NOMO-1 (cell line): ENCODE measurements at regions not wholly inside any gene's neighbourhood (a gene's known extent, or its start where the extent isn't known, plus 50 kb on each side); places are given as distances from the start of the nearest gene placed in this dataset.

ENCODE experiments used
- DNase-seq, 2 experiments: peaks; one replicate each; lab custom pipeline; 2025; ENCODE audit not compliant: unreplicated experiment in 2 of 2; lab: John Stamatoyannopoulos, UW

- peak in 1 of 2 experiments; percentile 4 for DNase-seq
These were observed 378.2 kb upstream of the AZI2 start for GRCh38 chr3:28726840-28727239.

GRCh38 chr3:28727307-28727706 lies 378.7 kb upstream of the AZI2 start:
- no peak for DNase-seq

- no peak for DNase-seq
These were observed 389.8 kb upstream of the AZI2 start for GRCh38 chr3:28738425-28738824.

GRCh38 chr3:28739647-28740046 lies 391.0 kb upstream of the AZI2 start:
- no peak for DNase-seq

DNA sequence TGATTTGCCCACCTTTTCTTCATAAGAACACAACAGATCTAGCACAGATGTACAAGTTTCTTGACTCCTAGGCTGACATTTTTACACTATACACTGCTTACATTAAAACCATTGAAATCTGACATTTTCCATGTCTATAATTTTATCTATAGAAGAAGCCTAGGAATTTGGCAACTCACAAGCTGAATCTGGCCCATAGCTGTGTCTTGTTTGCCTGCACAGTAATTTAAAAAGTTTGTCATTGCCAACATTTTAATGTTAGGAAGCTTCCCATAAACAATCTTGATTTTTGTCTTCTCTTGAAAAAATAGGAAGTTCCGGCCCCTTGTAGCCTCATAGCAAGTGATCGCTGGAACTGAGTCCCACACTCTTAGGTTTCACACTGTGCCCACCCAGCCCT lies 394.6 kb upstream of the AZI2 start:
- no peak for DNase-seq

GRCh38 chr3:28743831-28744230 lies 395.2 kb upstream of the AZI2 start:
- DNase-seq: no peak

- DNase-seq: no peak
These were observed 396.8 kb upstream of the AZI2 start for GRCh38 chr3:28745436-28745835.

GRCh38 chr3:28745916-28746617 lies 397.4 kb upstream of the AZI2 start:
- no peak for DNase-seq

DNA sequence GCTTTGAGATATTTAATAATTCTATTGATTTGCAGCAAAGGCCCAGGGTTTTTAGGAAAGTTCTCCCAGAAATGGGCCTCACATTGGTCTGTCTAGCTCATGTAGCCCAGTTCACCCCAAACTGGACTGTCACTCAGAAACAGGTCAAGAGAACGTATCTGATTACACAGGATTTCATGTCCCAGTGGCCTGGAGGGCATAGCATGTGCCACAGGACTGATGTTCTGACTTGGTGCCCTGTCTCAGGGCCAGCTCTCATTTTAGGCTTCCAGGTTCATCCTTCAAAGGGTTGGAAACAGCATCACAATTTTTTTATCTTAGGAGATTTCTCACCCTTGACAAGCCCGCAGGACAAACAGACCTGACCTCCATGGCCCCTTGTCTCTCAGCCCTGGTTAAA lies 398.4 kb upstream of the AZI2 start:
- DNase-seq: no peak

DNA sequence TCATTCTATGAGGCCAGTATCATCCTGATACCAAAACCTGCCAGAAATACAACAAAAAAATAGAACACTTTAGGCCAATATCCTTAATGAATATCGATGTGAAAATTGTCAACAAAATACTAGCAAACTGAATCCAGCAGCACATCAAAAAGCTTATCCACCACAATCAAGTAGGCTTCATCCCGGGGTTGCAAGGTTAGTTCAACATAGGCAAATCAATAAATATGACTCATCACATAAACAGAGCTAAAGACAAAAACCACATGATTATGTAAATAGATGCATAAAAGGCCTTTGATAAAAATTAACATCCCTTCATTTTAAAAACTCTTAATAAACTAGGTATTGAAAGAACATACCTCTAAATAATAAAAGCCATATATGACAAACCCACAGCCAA lies 403.2 kb upstream of the AZI2 start:
- no peak for DNase-seq

DNA sequence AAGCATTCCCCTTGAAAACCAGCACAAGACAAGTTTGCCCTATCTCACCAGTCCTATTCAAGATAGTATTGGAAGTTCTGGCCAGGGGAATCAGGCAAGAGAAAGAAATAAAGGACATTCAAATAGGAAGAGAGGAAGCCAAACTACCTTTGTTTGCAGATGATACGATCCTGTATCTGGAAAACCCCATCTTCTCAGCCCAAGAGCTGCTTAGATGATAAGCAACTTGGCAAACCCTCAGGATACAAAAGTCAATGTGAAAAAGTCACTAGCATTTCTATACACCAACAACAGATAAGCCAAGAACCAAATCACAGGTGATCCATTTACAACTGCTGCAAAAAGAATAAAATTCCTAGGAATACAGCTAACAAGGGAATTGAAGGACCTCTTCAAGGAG lies 403.7 kb upstream of the AZI2 start:
- DNase-seq: no peak

- no peak for DNase-seq
These were observed 407.4 kb upstream of the AZI2 start for GRCh38 chr3:28756056-28756455.

- no peak for DNase-seq
These were observed 409.5 kb upstream of the AZI2 start for GRCh38 chr3:28758115-28758514.

DNA sequence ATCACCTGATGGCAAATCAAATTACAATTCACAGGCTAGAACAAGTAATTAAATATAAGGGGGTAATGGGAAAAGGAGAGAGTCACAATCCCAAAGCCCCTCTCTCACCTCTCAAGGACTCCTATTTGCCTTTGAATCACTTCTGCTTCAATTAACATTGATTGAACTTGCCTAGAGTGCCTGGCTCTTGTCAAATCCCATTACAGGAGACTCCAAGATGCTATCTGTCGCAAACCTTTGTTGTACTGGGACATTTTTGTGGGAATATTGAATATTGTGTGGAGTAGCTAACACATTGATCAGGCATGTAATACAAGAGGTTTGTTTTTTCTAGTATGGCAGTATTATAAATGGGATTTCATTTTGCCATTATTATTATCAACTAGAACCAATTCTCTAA lies 412.8 kb upstream of the AZI2 start:
- DNase-seq: no peak

GRCh38 chr3:28765194-28765593 lies 416.6 kb upstream of the AZI2 start:
- DNase-seq: no peak

DNA sequence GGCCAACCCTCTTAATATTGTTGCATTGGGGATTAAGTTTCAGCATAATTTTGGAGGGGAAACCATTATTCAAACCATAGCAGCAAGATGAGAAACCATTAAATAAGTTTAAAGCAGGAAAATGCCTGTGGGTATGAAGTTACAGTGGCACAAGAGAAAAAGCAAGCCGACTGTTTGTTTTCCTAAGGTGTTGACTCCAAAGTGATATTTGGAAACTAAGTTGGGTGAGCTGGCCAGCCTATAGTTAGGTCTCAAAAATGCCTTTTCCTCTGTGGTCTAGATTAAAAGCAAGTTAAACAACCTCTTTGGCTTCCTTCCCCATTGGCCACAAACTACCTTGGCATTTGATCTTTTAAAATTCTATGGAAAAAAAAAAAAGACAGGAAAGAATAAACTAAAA lies 419.8 kb upstream of the AZI2 start:
- no peak for DNase-seq

DNA sequence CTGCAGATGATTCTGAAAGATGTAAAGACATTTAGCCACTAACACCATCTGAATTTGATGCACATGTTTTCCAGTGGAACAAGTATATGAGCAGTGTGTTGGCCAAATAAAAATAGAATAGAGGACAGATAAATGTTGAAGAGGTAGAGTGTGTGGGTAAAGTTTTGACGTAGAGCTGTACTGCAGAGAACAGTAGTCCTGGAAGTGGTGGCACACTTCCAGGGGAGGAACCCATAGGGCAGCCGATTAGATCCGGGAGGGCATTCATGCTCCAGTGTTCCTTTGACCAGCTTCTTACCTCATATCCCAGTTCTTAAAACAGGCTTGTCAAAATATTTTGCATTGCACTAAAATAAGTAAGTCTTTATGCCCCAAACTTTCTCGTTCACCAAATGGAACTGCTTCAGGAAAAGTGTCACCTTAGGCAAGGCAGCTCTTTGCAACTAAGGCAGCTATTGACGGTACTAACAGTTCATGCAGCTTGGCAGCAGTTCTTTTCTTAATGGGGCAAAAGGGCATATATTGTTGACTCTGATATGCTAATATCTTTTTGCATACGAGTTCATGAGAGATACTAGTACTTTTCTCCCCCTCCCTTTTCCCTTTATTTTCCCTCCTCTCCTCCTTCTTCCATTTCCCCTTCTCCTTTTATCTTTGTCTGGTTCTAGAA lies 429.3 kb upstream of the AZI2 start:
- no peak for DNase-seq

GRCh38 chr3:28780480-28780879 lies 431.9 kb upstream of the AZI2 start:
- no peak for DNase-seq

DNA sequence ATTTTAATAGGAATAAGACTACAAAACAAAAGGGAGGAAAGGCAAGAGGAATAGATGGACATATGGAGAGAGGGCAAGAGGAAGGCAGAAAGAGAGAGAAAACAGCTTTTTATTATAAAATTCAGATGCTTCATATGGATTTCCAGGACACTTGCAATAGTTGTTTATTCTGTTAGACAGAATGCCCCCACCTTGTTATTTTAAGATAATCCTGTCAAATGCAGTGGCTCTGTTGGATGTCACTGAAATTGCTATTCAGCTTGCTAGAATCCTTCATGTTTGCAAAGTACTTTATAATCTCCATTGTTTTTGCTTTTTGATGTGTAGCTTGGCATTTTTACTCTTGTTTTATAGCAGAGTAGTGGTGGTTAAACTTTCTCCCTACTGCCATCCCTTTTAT lies 432.4 kb upstream of the AZI2 start:
- no peak for DNase-seq

DNA sequence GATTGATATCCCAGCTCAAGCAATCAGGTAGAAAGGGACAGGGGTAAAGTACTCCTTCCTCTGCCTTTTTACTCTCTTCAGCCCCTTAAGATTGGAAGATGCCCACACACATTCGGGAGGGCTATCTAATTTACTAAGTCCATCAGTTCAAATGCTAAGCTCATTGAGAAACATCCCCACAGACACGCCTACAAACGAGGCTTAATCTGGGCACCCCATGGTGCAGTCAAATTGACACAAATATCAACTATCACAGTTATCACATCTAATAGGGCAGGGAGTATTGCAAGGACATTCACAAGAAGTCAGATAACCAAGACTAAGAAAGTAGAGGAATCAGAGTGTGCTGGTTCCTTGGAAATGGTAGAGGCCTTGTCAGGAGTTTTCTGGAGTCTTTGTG lies 437.8 kb upstream of the AZI2 start:
- no peak for DNase-seq

DNA sequence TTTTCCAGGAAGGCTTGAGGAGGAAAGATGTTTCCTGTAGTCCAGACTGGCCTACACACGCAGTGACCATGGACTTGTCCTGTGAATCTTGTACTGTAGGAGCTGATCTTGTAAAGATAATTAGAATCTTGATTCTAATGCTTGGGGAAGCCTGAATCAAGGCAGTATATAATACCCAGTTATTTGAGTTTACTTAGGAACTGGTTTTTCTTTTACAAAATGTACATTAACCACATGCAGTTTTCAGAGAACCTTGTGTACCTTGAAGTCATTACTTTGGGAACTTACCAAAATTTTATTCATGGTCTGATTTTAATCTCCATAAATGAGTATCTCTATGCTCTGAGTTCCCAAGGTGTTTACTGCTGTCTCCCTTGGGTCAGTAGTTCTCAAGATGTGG lies 439.9 kb upstream of the AZI2 start:
- no peak for DNase-seq

DNA sequence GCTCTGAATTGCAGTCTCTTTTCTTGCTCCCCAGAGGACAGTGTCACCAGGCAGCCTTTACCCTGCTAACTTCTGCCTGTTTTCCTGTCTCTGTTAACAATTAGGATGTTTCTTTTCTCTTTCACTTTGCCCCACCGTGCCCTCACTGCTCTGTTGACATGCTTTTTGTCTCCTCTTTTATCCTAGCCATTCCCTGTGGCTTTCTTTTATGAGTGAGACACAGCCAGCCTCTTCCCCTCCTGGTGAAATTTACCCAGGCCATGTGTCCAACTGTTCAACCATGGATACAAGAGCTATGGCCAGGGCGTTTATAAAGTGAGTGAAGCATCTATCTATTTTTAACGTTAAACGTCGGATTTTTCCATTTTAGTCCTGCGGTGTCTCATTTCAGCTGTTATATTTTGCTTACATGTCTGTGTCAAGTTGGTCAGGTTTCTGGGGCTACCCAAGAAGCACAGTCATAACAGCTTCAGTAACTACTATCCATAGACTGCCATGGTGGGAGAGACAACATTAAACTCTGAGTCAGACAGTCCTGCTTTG lies 443.2 kb upstream of the AZI2 start:
- DNase-seq: no peak
